Natural killer cell (primary cell): ENCODE measurements at regions not wholly inside any gene's neighbourhood (a gene's known extent, or its start where the extent isn't known, plus 50 kb on each side); places are given as distances from the start of the nearest gene placed in this dataset.

Experiments used
- ATAC-seq, 3 donors: fragments of 150-1000 bp in 2 of 3; fragments of 200-7000 bp in 1 of 3; cut with Tn5 transposase; 1 replicate in 1 of 3; 2 replicates in 2 of 3; pipeline ENCODE4 v1.10.0; 2021; ENCODE audit warnings: mild to moderate bottlenecking in 2 of 3, moderate library complexity in 2 of 3
- DNase-seq, 2 donors: peaks; one replicate each; pipeline versions ENCODE4 v3.0.0 to v3.0.0-alpha.2; 2013 to 2021; ENCODE audit warnings: mixed read lengths in 1 of 2
- H3K27ac ChIP-seq: one replicate; pipeline ENCODE4 v1.5.1; 2013; ENCODE audit warnings: mild to moderate bottlenecking, low read length
- H3K27me3 ChIP-seq: one replicate; pipeline ENCODE4 v1.6.1; 2013; ENCODE audit warnings: low read length; ENCODE audit not compliant: control insufficient read depth, insufficient read depth
- H3K36me3 ChIP-seq: one replicate; pipeline ENCODE4 v1.6.1; 2013; ENCODE audit warnings: low read length; ENCODE audit not compliant: control insufficient read depth, insufficient read depth
- H3K4me1 ChIP-seq: one replicate; pipeline ENCODE4 v1.6.1; 2013; ENCODE audit warnings: low read length; ENCODE audit not compliant: control insufficient read depth, insufficient read depth
- H3K4me3 ChIP-seq: one replicate; pipeline ENCODE4 v1.5.1; 2013; ENCODE audit warnings: low read length
- H3K9me3 ChIP-seq: one replicate; pipeline ENCODE4 v1.6.1; 2013; ENCODE audit warnings: low read length; ENCODE audit not compliant: control insufficient read depth, insufficient read depth
- H3K27ac Mint-ChIP-seq, 2 donors: one replicate each; pipeline ENCODE4 v1.8.0; 2022; ENCODE audit warnings: mild to moderate bottlenecking in 2 of 2, mixed read lengths in 2 of 2, moderate library complexity in 1 of 2
- H3K27me3 Mint-ChIP-seq, 2 donors: one replicate each; pipeline ENCODE4 v1.8.0; 2022; ENCODE audit warnings: low read depth in 2 of 2, mixed read lengths in 2 of 2
- H3K36me3 Mint-ChIP-seq: one replicate; pipeline ENCODE4 v1.8.0; 2022; ENCODE audit warnings: mixed read lengths
- H3K4me1 Mint-ChIP-seq, 2 donors: one replicate each; pipeline ENCODE4 v1.8.0; 2022; ENCODE audit warnings: mixed read lengths in 2 of 2
- H3K4me3 Mint-ChIP-seq: one replicate; pipeline ENCODE4 v1.8.0; 2022; ENCODE audit warnings: mild to moderate bottlenecking, moderate library complexity, mixed read lengths
- H3K9me3 Mint-ChIP-seq, 2 donors: one replicate each; pipeline ENCODE4 v1.8.0; 2022; ENCODE audit warnings: mixed read lengths in 2 of 2
- CTCF ChIP-seq: fragments of 200-600 bp; IDR thresholded peaks from one replicate; pipeline ENCODE4 v1.8.0; 2022; ENCODE audit warnings: antibody characterized with exemption
- WGBS: methylation state at CpG from one replicate; pipeline ENCODE4 v1.1.7; 2013; ENCODE audit warnings: missing lambda C conversion rate; ENCODE audit not compliant: insufficient coverage; 5-methylcytosine and 5-hydroxymethylcytosine counted together
- intact Hi-C: fragments of 100-400 bp; cut with micrococcal nuclease; formaldehyde crosslinking; loops from one replicate; pipeline ENCODE4 v1.14.2; 2022

- no peak for TF ChIP-seq CTCF
- no peaks in the 10 kb centered on the region for H3K27me3 Mint-ChIP-seq
- Histone ChIP-seq H3K36me3 (no peaks in the 10 kb centered on the region), H3K4me1 (no peaks in the 10 kb centered on the region), H3K27me3 (no peaks in the 10 kb centered on the region), H3K9me3 (no peaks in the 10 kb centered on the region), H3K4me3 (no peak overlapping the region), H3K27ac (no peak overlapping the region)
- ATAC-seq, result no peak
- DNase-seq, result no peak
- 78% methylated on average over 5 of the region's 5 CpGs for WGBS
- intact Hi-C loops, result no loop called here
- H3K27ac Mint-ChIP-seq, result no peak overlapping the region
- H3K4me1 Mint-ChIP-seq, result no peaks in the 10 kb centered on the region
- H3K9me3 Mint-ChIP-seq, result no peaks in the 10 kb centered on the region
- H3K36me3 Mint-ChIP-seq, result no peaks in the 10 kb centered on the region
- H3K4me3 Mint-ChIP-seq, result no peak overlapping the region
Observed at GRCh38 chr20:61026731-61027130, 225.3 kb upstream of the CDH4 start.

GRCh38 chr20:61027218-61027617, 224.8 kb upstream of the CDH4 start:
- no peak for TF ChIP-seq CTCF
- Histone ChIP-seq H3K27ac (no peak overlapping the region), H3K27me3 (no peaks in the 10 kb centered on the region), H3K9me3 (no peaks in the 10 kb centered on the region), H3K36me3 (no peaks in the 10 kb centered on the region), H3K4me1 (no peaks in the 10 kb centered on the region), H3K4me3 (no peak overlapping the region)
- Mint-ChIP-seq H3K4me1 (no peaks in the 10 kb centered on the region), H3K9me3 (no peaks in the 10 kb centered on the region), H3K36me3 (no peaks in the 10 kb centered on the region), H3K27me3 (no peaks in the 10 kb centered on the region), H3K4me3 (no peak overlapping the region), H3K27ac (no peak overlapping the region)
- DNase-seq, result no peak
- intact Hi-C loops, result no loop called here
- WGBS, result 82% methylated on average over 3 of the region's 4 CpGs
- no peak for ATAC-seq

- H3K36me3 ChIP-seq, result no peaks in the 10 kb centered on the region
- H3K36me3 Mint-ChIP-seq, result no peaks in the 10 kb centered on the region
- no peak overlapping the region for H3K27ac Mint-ChIP-seq
- H3K27me3 Mint-ChIP-seq, result peaks cover 0 to 3% of the 10 kb centered on the region in 2 donors
- H3K4me1 Mint-ChIP-seq, result no peaks in the 10 kb centered on the region
- no peak for ATAC-seq
- no peak overlapping the region for H3K4me3 ChIP-seq
- no peaks in the 10 kb centered on the region for H3K9me3 ChIP-seq
- intact Hi-C loops, result no loop called here
- TF ChIP-seq CTCF, result no peak
- H3K27me3 ChIP-seq, result no peaks in the 10 kb centered on the region
- DNase-seq, result no peak
- no peaks in the 10 kb centered on the region for H3K9me3 Mint-ChIP-seq
- no peak overlapping the region for H3K4me3 Mint-ChIP-seq
- H3K27ac ChIP-seq, result no peak overlapping the region
- no peaks in the 10 kb centered on the region for H3K4me1 ChIP-seq
Observed at GRCh38 chr20:61030130-61030529, 221.9 kb upstream of the CDH4 start.

- DNase-seq, result no peak
- Histone ChIP-seq H3K36me3 (no peaks in the 10 kb centered on the region), H3K4me1 (no peaks in the 10 kb centered on the region), H3K27me3 (no peaks in the 10 kb centered on the region), H3K4me3 (no peak overlapping the region), H3K27ac (no peak overlapping the region), H3K9me3 (no peaks in the 10 kb centered on the region)
- no peaks in the 10 kb centered on the region for H3K9me3 Mint-ChIP-seq
- ATAC-seq, result no peak
- H3K4me3 Mint-ChIP-seq, result no peak overlapping the region
- H3K4me1 Mint-ChIP-seq, result no peaks in the 10 kb centered on the region
- H3K27me3 Mint-ChIP-seq, result peaks cover 0 to 3% of the 10 kb centered on the region in 2 donors
- intact Hi-C loops, result no loop called here
- 66% methylated on average over 10 of the region's 10 CpGs for WGBS
- H3K36me3 Mint-ChIP-seq, result no peaks in the 10 kb centered on the region
- H3K27ac Mint-ChIP-seq, result no peak overlapping the region
- TF ChIP-seq CTCF, result no peak
Observed at GRCh38 chr20:61031101-61031830, 220.8 kb upstream of the CDH4 start.
